Thyroid gland (tissue), 4 donors: ENCODE measurements at regions not wholly inside any gene's neighbourhood (a gene's known extent, or its start where the extent isn't known, plus 50 kb on each side); places are given as distances from the start of the nearest gene placed in this dataset.

Experiments
- DNase-seq, 2 donors: peaks; one replicate each; pipeline ENCODE4 v3.0.0-alpha.2; 2019
- H3K27ac ChIP-seq, 3 donors: fragments of 200-600 bp; sonication (generic); 1 replicate in 2 of 3; 2 replicates in 1 of 3; pipeline ENCODE4 v1.5.1; 2016 to 2019; ENCODE audit warnings: mild to moderate bottlenecking in 1 of 3, moderate library complexity in 1 of 3
- H3K27me3 ChIP-seq: fragments of 200-600 bp; sonication (generic); one replicate; pipeline ENCODE4 v1.5.1; 2019
- H3K36me3 ChIP-seq, 2 donors: fragments of 200-600 bp; sonication (generic); one replicate each; pipeline ENCODE4 v1.5.1; 2016 to 2019
- H3K4me1 ChIP-seq, 2 donors: fragments of 200-600 bp; sonication (generic); one replicate each; pipeline ENCODE4 v1.5.1; 2017 to 2019
- H3K4me3 ChIP-seq, 3 donors: fragments of 200-600 bp; sonication (generic); replicated peaks in 1 of 3; 1 replicate in 2 of 3; 2 replicates in 1 of 3; pipeline ENCODE4 v1.5.1; 2016; ENCODE audit warnings: mild to moderate bottlenecking in 1 of 3
- H3K9me3 ChIP-seq: fragments of 200-600 bp; sonication (generic); one replicate; pipeline ENCODE4 v1.5.1; 2017
- POLR2A ChIP-seq, 2 donors: fragments of 450-650 bp; IDR thresholded peaks; one replicate each; pipeline ENCODE4 v1.6.1; 2017; ENCODE audit warnings: antibody characterized with exemption in 2 of 2, mild to moderate bottlenecking in 2 of 2, moderate library complexity in 1 of 2
- WGBS, 2 donors: methylation state at CpG; one replicate each; pipeline ENCODE4 v1.1.5; 2017; 5-methylcytosine and 5-hydroxymethylcytosine counted together
- intact Hi-C: fragments of 100-400 bp; cut with DNase I; formaldehyde crosslinking; loops from one replicate; pipeline ENCODE4 v1.15.1; 2023
- TF ChIP-seq, protein P1 (sequence below), 6 experiments: fragments of 200-600 bp in 3 of 6; fragments of 450-650 bp in 3 of 6; sonication (generic) in 3 of 6; IDR thresholded peaks; one replicate each; pipeline ENCODE4 v1.5.1; 2016 to 2019; ENCODE audit warnings: antibody characterized with exemption in 6 of 6, mild to moderate bottlenecking in 2 of 6, inconsistent platforms in 1 of 6, moderate library complexity in 1 of 6

DNA sequence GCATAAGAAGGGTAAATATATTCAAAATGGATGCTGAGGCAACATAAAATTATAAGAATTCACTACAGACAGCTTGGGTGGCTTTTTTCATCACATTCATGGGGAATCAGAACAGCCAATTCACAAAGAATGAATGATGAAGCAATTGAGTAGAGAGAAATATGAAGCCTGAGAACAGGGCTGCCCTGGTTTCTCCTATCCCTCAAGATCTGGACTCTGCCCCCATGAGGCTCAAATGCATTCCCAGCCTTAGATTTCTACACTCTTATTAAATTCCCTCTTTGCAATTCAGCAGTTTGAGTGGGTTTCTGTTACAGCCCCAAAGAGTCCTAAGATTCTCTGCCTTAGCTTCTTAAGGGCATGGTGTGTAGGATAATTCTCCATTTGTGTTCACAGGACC lies 172.5 kb downstream of the MAIP1 start:
- Histone ChIP-seq H3K36me3 (no peaks in the 10 kb centered on the region), H3K27me3 (no peaks in the 10 kb centered on the region), H3K27ac (no peak overlapping the region), H3K4me3 (no peak overlapping the region), H3K4me1 (peaks cover 0 to 4% of the 10 kb centered on the region in 2 donors), H3K9me3 (no peaks in the 10 kb centered on the region)
- no peak for TF ChIP-seq POLR2A (IDR thresholded peaks at IDR 0.05)
- TF ChIP-seq, protein P1, sequence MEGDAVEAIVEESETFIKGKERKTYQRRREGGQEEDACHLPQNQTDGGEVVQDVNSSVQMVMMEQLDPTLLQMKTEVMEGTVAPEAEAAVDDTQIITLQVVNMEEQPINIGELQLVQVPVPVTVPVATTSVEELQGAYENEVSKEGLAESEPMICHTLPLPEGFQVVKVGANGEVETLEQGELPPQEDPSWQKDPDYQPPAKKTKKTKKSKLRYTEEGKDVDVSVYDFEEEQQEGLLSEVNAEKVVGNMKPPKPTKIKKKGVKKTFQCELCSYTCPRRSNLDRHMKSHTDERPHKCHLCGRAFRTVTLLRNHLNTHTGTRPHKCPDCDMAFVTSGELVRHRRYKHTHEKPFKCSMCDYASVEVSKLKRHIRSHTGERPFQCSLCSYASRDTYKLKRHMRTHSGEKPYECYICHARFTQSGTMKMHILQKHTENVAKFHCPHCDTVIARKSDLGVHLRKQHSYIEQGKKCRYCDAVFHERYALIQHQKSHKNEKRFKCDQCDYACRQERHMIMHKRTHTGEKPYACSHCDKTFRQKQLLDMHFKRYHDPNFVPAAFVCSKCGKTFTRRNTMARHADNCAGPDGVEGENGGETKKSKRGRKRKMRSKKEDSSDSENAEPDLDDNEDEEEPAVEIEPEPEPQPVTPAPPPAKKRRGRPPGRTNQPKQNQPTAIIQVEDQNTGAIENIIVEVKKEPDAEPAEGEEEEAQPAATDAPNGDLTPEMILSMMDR (IDR thresholded peaks at IDR 0.05), result no peak
- no peak for DNase-seq
- intact Hi-C loops, result no loop called here

DNA sequence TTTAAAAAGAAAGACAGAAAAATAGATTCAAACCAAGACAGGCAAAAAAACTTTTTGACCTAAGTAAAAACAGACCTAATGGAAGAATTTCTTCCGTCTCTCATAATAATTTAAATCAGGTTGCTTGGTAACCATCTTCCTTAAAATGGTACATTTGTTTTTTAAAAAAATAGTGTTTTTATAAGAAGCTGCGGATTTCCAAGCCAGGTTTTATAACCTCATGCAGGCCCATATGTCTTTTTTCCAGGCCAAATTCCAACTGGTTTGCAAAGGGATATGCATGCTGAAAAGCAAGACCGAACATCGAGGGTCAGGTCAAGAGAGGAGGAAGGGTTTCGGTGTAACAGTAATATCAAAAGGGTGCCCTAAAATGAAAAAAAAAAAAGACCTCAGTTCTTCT lies 172.9 kb downstream of the MAIP1 start:
- intact Hi-C loops, result no loop called here
- H3K9me3 ChIP-seq, result no peaks in the 10 kb centered on the region
- no peak for DNase-seq
- H3K36me3 ChIP-seq, result no peaks in the 10 kb centered on the region
- peaks cover 0 to 4% of the 10 kb centered on the region in 2 donors for H3K4me1 ChIP-seq
- TF ChIP-seq POLR2A (IDR thresholded peaks at IDR 0.05), result no peak
- TF ChIP-seq, protein P1 (IDR thresholded peaks at IDR 0.05), result no peak
- WGBS, 2 donors, result 83 to 89% methylated on average over 5 of the region's 5 CpGs
- H3K4me3 ChIP-seq, result no peak overlapping the region
- no peak overlapping the region for H3K27ac ChIP-seq
- no peaks in the 10 kb centered on the region for H3K27me3 ChIP-seq

DNA sequence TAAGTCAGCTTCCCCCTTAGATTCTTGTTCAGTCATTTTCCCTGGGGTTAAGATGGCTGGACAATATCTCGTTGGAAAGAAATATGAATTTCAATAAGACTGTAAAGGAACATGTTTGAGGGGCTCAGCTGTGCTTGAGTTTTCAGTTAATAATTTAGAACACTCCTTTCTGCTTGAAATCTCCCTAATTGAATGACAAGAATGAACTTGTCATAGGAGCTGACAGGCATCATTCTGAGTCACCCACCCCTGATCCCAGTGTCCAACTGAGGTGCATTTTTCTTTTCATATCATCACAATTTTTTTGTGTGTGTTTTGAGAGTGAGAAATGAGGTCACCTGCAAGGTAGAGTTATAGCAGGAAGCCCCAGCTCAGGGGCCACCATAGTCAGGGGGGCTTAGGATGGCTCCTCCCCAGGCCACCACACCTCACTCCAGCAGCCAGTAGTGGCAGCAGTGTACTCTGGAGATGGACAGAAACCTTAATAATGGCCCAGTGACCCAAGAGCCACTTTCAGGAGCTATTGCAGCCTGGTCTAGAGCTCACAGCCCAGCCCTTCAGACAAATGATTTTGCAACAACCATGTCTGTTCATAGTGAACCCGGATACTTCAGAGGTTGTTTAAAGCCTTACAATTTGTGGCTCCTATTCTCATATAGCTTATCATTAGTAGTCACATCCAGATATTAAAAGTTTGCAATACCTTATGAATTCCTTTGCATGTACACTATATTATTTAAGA lies 174.5 kb downstream of the MAIP1 start:
- H3K4me3 ChIP-seq, result no peak overlapping the region
- WGBS, 2 donors, result 79 to 81% methylated on average over 2 of the region's 2 CpGs
- H3K27ac ChIP-seq, result no peak overlapping the region
- intact Hi-C loops, result no loop called here
- no peak for DNase-seq
- H3K27me3 ChIP-seq, result no peaks in the 10 kb centered on the region
- peaks cover 0 to 4% of the 10 kb centered on the region in 2 donors for H3K4me1 ChIP-seq
- H3K36me3 ChIP-seq, result no peaks in the 10 kb centered on the region
- TF ChIP-seq, protein P1 (IDR thresholded peaks at IDR 0.05), result no peak
- TF ChIP-seq POLR2A (IDR thresholded peaks at IDR 0.05), result no peak
- no peaks in the 10 kb centered on the region for H3K9me3 ChIP-seq

DNA sequence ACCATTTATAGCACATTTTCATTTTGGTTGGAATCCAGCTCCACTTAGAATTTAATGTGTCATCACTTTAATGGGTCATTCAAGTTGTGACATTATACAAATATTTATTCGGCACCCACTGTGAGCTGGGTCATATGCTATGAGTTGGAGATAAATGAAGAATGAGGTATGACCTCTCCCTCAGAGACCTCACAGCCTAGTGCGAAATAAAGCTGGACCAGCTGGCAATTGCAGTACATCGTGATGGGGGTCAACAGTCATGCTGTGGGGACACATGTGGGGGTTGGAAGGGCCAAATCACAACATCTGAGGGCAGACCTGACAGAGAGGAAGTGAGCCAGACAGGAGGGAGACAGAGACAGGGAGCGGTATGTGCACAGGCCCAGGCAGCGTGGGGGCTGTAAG lies 175.4 kb downstream of the MAIP1 start:
- Histone ChIP-seq H3K4me1 (peaks cover 0 to 3% of the 10 kb centered on the region in 2 donors), H3K36me3 (no peaks in the 10 kb centered on the region), H3K27me3 (no peaks in the 10 kb centered on the region), H3K9me3 (no peaks in the 10 kb centered on the region), H3K4me3 (no peak overlapping the region), H3K27ac (no peak overlapping the region)
- no peak for TF ChIP-seq POLR2A (IDR thresholded peaks at IDR 0.05)
- TF ChIP-seq, protein P1 (IDR thresholded peaks at IDR 0.05), result no peak
- intact Hi-C loops, result no loop called here
- WGBS, 2 donors, result 61 to 69% methylated on average over 5 of the region's 5 CpGs
- no peak for DNase-seq

DNA sequence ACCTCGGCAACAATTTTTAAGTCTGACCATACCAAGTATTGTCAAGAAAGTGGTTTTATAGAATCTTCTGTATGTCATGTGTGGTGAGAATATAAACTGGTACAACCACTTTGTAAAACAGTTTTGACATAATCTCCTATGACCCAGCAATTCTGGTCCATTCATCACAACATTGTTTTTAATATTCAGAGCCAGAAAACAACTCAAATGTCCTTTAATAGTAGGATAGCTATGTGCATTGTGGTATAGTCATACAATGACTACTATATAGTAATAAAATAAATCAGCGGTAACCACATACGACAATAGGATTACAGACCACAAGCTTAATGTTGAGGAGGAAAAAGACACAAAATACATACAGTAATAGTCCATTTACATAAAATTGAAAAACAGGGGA lies 175.2 kb upstream of the SPATS2L start:
- 95 to 98% methylated on average over 3 of the region's 3 CpGs for WGBS, 2 donors
- DNase-seq, result no peak
- no peak overlapping the region for H3K4me3 ChIP-seq
- H3K27ac ChIP-seq, result no peak overlapping the region
- no peaks in the 10 kb centered on the region for H3K4me1 ChIP-seq
- TF ChIP-seq, protein P1 (IDR thresholded peaks at IDR 0.05), result no peak
- TF ChIP-seq POLR2A (IDR thresholded peaks at IDR 0.05), result no peak
- H3K36me3 ChIP-seq, result no peaks in the 10 kb centered on the region
- intact Hi-C loops, result no loop called here
- no peaks in the 10 kb centered on the region for H3K27me3 ChIP-seq
- no peaks in the 10 kb centered on the region for H3K9me3 ChIP-seq
